NCI-H1930 (cell line): ENCODE measurements at regions not wholly inside any gene's neighbourhood (a gene's known extent, or its start where the extent isn't known, plus 50 kb on each side); places are given as distances from the start of the nearest gene placed in this dataset.
"Not testable (repeated sequence)": the region's sequence is repeated elsewhere in the genome, so short reads cannot be mapped to it uniquely, and the experiment has no call there.

Source experiments
- DNase-seq, 2 experiments: peaks; one replicate each; lab custom pipeline; 2025; lab: John Stamatoyannopoulos, UW

- not testable (repeated sequence) for DNase-seq
Measured at GRCh38 chr5:21336478-21336877, 1348.5 kb upstream of the CDH18 start.

GRCh38 chr5:21315376-21315775, 1327.4 kb upstream of the CDH18 start:
- DNase-seq = not testable (repeated sequence)

- DNase-seq = not testable (repeated sequence)
Measured at GRCh38 chr5:21301205-21301604, 1313.2 kb upstream of the CDH18 start.

GRCh38 chr5:21274361-21274760, 1286.4 kb upstream of the CDH18 start:
- DNase-seq = not testable (repeated sequence)

- DNase-seq = no peak
Measured at GRCh38 chr5:21263361-21263760, 1275.4 kb upstream of the CDH18 start.

GRCh38 chr5:21254161-21254560, 1266.2 kb upstream of the CDH18 start:
- DNase-seq = no peak

GRCh38 chr5:21244982-21245381, 1257.0 kb upstream of the CDH18 start:
- DNase-seq = no peak

GRCh38 chr5:21238786-21239185, 1250.8 kb upstream of the CDH18 start:
- DNase-seq = no peak

GRCh38 chr5:21237461-21237860, 1249.5 kb upstream of the CDH18 start:
- DNase-seq = no peak

- DNase-seq = peak in 1 of 2 experiments; percentile 47
Measured at GRCh38 chr5:21236971-21237427, 1249.0 kb upstream of the CDH18 start.

- no peak for DNase-seq
Measured at GRCh38 chr5:21236104-21236503, 1248.1 kb upstream of the CDH18 start.

GRCh38 chr5:21225223-21226064, 1237.4 kb upstream of the CDH18 start:
- no peak for DNase-seq

- DNase-seq = no peak
Measured at GRCh38 chr5:21221616-21222015, 1233.6 kb upstream of the CDH18 start.

GRCh38 chr5:21219966-21220365, 1232.0 kb upstream of the CDH18 start:
- DNase-seq = no peak

- no peak for DNase-seq
Measured at GRCh38 chr5:21219251-21219650, 1231.3 kb upstream of the CDH18 start.

- DNase-seq = no peak
Measured at GRCh38 chr5:21212026-21212425, 1224.0 kb upstream of the CDH18 start.

- no peak for DNase-seq
Measured at GRCh38 chr5:21209409-21209808, 1221.4 kb upstream of the CDH18 start.

GRCh38 chr5:21199087-21199486, 1211.1 kb upstream of the CDH18 start:
- no peak for DNase-seq

GRCh38 chr5:21195145-21195544, 1207.1 kb upstream of the CDH18 start:
- DNase-seq = no peak

GRCh38 chr5:21185536-21185935, 1197.5 kb upstream of the CDH18 start:
- no peak for DNase-seq

GRCh38 chr5:21184581-21184980, 1196.6 kb upstream of the CDH18 start:
- no peak for DNase-seq

GRCh38 chr5:21181609-21182125, 1193.7 kb upstream of the CDH18 start:
- no peak for DNase-seq

GRCh38 chr5:21173526-21173925, 1185.5 kb upstream of the CDH18 start:
- DNase-seq = no peak

- DNase-seq = no peak
Measured at GRCh38 chr5:21173036-21173435, 1185.0 kb upstream of the CDH18 start.
